SK-N-SH treated with all-trans-retinoic acid at 6 μM for 48 hours (cell line): ENCODE measurements at regions not wholly inside any gene's neighbourhood (a gene's known extent, or its start where the extent isn't known, plus 50 kb on each side); places are given as distances from the start of the nearest gene placed in this dataset.

Experiments used
- BACH2 ChIP-seq: fragments of 250-450 bp; sonication (Bioruptor Pico); IDR thresholded peaks from 2 replicates; pipeline ENCODE4 v1.9.0; 2021; ENCODE audit warnings: mild to moderate bottlenecking, borderline replicate concordance
- CREB5 ChIP-seq: fragments of 250-450 bp; sonication (Bioruptor Pico); IDR thresholded peaks from 2 replicates; pipeline ENCODE4 v1.5.1; 2020; ENCODE audit warnings: low read depth, mild to moderate bottlenecking, moderate library complexity
- SNAI2 ChIP-seq: fragments of 250-450 bp; sonication (Bioruptor Pico); IDR thresholded peaks from 2 replicates; pipeline ENCODE4 v1.5.0; 2020; ENCODE audit warnings: mild to moderate bottlenecking, moderate library complexity
- ZNF70 ChIP-seq: fragments of 450-650 bp; formaldehyde crosslinking; IDR thresholded peaks from 2 replicates; pipeline ENCODE4 v1.5.0; 2020; ENCODE audit warnings: mild to moderate bottlenecking, moderate library complexity
- TF ChIP-seq, protein P1 (sequence below): fragments of 250-450 bp; sonication (Bioruptor Pico); IDR thresholded peaks from 2 replicates; pipeline ENCODE4 v1.8.0; 2020; ENCODE audit warnings: mild to moderate bottlenecking, moderate library complexity, borderline replicate concordance

- TF ChIP-seq ZNF70 (CRISPR knock-in tag) (no peak), BACH2 (CRISPR knock-in tag) (no peak), CREB5 (CRISPR knock-in tag) (no peak), SNAI2 (CRISPR knock-in tag) (no peak)
- TF ChIP-seq, protein P1, sequence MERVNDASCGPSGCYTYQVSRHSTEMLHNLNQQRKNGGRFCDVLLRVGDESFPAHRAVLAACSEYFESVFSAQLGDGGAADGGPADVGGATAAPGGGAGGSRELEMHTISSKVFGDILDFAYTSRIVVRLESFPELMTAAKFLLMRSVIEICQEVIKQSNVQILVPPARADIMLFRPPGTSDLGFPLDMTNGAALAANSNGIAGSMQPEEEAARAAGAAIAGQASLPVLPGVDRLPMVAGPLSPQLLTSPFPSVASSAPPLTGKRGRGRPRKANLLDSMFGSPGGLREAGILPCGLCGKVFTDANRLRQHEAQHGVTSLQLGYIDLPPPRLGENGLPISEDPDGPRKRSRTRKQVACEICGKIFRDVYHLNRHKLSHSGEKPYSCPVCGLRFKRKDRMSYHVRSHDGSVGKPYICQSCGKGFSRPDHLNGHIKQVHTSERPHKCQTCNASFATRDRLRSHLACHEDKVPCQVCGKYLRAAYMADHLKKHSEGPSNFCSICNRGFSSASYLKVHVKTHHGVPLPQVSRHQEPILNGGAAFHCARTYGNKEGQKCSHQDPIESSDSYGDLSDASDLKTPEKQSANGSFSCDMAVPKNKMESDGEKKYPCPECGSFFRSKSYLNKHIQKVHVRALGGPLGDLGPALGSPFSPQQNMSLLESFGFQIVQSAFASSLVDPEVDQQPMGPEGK = no peak
Observed at GRCh38 chr4:186875476-186875875, 151.8 kb upstream of the FAT1 start.
